ENCODE measurements at regions not wholly inside any gene's neighbourhood (a gene's known extent, or its start where the extent isn't known, plus 50 kb on each side); places are given as distances from the start of the nearest gene placed in this dataset.

- TF ChIP-seq CTCF (IDR thresholded peaks at IDR 0.05) = no peak
- no peak for TF ChIP-seq EZH2 (IDR thresholded peaks at IDR 0.05)
These were observed 91.2 kb upstream of the MYL10 start for GRCh38 chr7:101720324-101720723.
